Effector memory CD8-positive, alpha-beta T cell (primary cell): ENCODE measurements at regions not wholly inside any gene's neighbourhood (a gene's known extent, or its start where the extent isn't known, plus 50 kb on each side); places are given as distances from the start of the nearest gene placed in this dataset.
"Not testable (repeated sequence)": the region's sequence is repeated elsewhere in the genome, so short reads cannot be mapped to it uniquely, and the experiment has no call there.

Source experiments
- ATAC-seq: fragments of 150-1000 bp; cut with Tn5 transposase; replicated peaks from 2 replicates; pipeline ENCODE4 v1.10.0; 2021; ENCODE audit warnings: mild to moderate bottlenecking, moderate library complexity
- DNase-seq, 3 experiments: peaks; one replicate each; pipeline ENCODE4 v3.0.0; 2021
- H3K27ac Mint-ChIP-seq, 2 donors: one replicate each; pipeline ENCODE4 v1.8.0; 2022; ENCODE audit warnings: mild to moderate bottlenecking in 2 of 2, mixed read lengths in 2 of 2, moderate library complexity in 2 of 2
- H3K27me3 Mint-ChIP-seq, 2 donors: one replicate each; pipeline ENCODE4 v1.8.0; 2022; ENCODE audit warnings: mixed read lengths in 2 of 2
- H3K36me3 Mint-ChIP-seq: one replicate; pipeline ENCODE4 v1.8.0; 2022; ENCODE audit warnings: mild to moderate bottlenecking, moderate library complexity, mixed read lengths; ENCODE audit not compliant: insufficient read depth
- H3K4me1 Mint-ChIP-seq, 2 donors: one replicate each; pipeline ENCODE4 v1.8.0; 2022; ENCODE audit warnings: low read depth in 2 of 2, mixed read lengths in 2 of 2
- H3K4me3 Mint-ChIP-seq, 2 donors: one replicate each; pipeline ENCODE4 v1.8.0; 2022; ENCODE audit warnings: mild to moderate bottlenecking in 2 of 2, mixed read lengths in 2 of 2, moderate library complexity in 2 of 2
- H3K9me3 Mint-ChIP-seq, 2 donors: one replicate each; pipeline ENCODE4 v1.8.0; 2022; ENCODE audit warnings: mixed read lengths in 2 of 2

DNA sequence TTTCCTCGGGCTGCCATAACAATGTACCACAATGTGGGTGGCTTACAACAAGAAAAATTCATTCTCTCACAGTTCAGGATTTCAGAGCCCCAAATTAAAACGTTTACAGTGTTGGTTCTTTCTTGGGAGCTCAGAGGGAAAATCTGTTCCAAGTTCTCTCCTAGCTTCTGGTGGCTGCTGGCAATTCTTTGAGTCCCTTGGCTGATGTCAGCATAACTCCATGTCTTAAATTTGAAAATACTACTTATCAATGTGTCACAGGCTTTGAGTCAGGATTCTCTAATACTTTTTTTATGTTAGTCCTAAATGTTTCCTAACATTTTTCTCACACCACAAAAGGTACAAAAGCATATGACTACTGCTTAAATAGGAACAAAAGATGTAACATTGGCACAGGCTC lies 198.4 kb upstream of the ATXN7L3B start:
- ATAC-seq (no peak), DNase-seq (no peak)
- Mint-ChIP-seq H3K27me3 (no peaks in the 10 kb centered on the region), H3K4me3 (no peak overlapping the region), H3K27ac (no peak overlapping the region), H3K9me3 (no peaks in the 10 kb centered on the region), H3K4me1 (no peaks in the 10 kb centered on the region), H3K36me3 (no peaks in the 10 kb centered on the region)

- no peaks in the 10 kb centered on the region for H3K36me3 Mint-ChIP-seq
- ATAC-seq (no peak), DNase-seq (no peak)
- no peaks in the 10 kb centered on the region for H3K4me1 Mint-ChIP-seq
- peaks cover 0 to 9% of the 10 kb centered on the region in 2 donors for H3K9me3 Mint-ChIP-seq
- H3K27me3 Mint-ChIP-seq, result no peaks in the 10 kb centered on the region
- no peak overlapping the region for H3K4me3 Mint-ChIP-seq
- H3K27ac Mint-ChIP-seq, result no peak overlapping the region
Observed at GRCh38 chr12:74349925-74350324, 187.7 kb upstream of the ATXN7L3B start.

GRCh38 chr12:74365178-74365964 lies 172.3 kb upstream of the ATXN7L3B start:
- H3K4me3 Mint-ChIP-seq, result no peak overlapping the region

DNA sequence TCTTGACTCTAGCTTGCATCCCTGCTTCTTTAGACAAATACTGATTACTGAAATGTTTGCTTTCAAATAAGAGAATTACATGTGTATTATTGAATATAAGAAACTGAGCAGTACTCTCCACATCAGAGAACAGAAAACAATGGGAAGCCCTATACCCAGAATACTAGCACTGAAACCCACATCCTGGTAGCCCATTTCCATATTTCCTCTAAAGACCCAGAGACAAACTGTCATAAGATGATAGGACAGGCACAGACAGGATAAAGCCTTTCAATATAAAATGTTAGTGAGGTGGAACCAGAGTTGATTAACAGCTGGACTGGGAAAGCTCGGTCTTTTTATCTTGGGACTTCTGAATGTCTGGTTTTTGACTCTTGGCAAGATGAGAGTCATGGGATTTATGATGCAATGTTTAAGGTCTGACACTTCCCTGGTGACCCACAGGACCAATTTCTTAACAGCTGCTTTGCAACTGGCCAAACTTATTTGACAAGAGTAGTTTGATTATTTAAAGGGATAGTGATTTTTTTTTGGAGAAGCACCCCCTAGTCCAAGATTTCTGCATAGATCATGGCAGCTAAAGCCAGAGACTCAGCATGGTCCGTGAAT lies 166.9 kb upstream of the ATXN7L3B start:
- no peak overlapping the region for H3K4me3 Mint-ChIP-seq
- DNase-seq (no peak), ATAC-seq (no peak)
- H3K4me1 Mint-ChIP-seq, result no peaks in the 10 kb centered on the region
- H3K9me3 Mint-ChIP-seq, result no peaks in the 10 kb centered on the region
- H3K36me3 Mint-ChIP-seq, result no peaks in the 10 kb centered on the region
- peaks cover 0 to 2% of the 10 kb centered on the region in 2 donors for H3K27me3 Mint-ChIP-seq
- H3K27ac Mint-ChIP-seq, result no peak overlapping the region

More at GRCh38 chr12:74365178-74365964, 172.3 kb upstream of the ATXN7L3B start:
- no peak overlapping the region for H3K27ac Mint-ChIP-seq
- no peaks in the 10 kb centered on the region for H3K36me3 Mint-ChIP-seq
- ATAC-seq, result no peak
- H3K4me1 Mint-ChIP-seq, result peaks cover 0 to 3% of the 10 kb centered on the region in 2 donors
- DNase-seq, result no peak
- peaks cover 0 to 8% of the 10 kb centered on the region in 2 donors for H3K27me3 Mint-ChIP-seq
- no peaks in the 10 kb centered on the region for H3K9me3 Mint-ChIP-seq

DNA sequence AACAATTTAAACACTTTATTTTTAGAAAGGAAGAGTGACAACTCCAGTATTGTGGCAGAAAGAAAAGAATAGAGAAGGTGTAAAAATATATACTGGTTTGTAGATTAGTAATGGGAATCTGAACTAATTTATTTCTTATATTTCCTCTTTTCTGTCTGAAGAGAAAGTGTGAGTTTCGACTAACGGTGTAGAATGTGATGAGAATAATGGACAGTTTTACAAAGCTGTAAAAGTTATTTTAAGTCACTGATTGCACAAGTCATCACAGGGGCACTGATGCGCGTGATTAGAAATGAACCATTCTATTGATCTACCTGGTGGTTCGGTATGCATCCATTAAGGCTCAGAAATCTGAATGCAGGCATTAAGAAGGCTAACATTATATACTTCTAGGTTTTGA lies 158.5 kb upstream of the ATXN7L3B start:
- ATAC-seq, result no peak
- no peak for DNase-seq
- H3K27ac Mint-ChIP-seq, result no peak overlapping the region
- H3K4me3 Mint-ChIP-seq, result no peak overlapping the region
- no peaks in the 10 kb centered on the region for H3K4me1 Mint-ChIP-seq
- no peaks in the 10 kb centered on the region for H3K9me3 Mint-ChIP-seq
- no peaks in the 10 kb centered on the region for H3K27me3 Mint-ChIP-seq
- no peaks in the 10 kb centered on the region for H3K36me3 Mint-ChIP-seq

DNA sequence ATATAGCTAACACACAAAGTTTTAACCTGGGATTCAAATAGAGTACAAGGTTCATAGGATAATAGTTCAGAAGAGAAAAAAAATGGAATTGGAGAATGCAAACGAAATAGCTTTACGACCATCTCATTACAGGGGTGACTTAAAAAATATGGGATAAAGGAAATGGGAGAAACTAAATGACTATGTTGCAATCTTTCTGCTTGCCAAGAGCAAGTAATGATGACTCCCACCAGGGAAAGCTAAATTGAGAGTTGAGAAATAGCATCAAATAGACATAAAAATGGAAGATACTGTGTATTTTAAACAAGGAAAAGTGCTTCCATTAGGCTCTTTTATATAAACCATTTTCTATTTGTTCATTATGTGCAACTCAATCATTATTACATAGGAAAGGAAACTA lies 155.7 kb upstream of the ATXN7L3B start:
- no peak for DNase-seq
- Mint-ChIP-seq H3K4me1 (no peaks in the 10 kb centered on the region), H3K27ac (no peak overlapping the region), H3K9me3 (no peaks in the 10 kb centered on the region), H3K36me3 (no peaks in the 10 kb centered on the region), H3K4me3 (no peak overlapping the region), H3K27me3 (no peaks in the 10 kb centered on the region)
- no peak for ATAC-seq

DNA sequence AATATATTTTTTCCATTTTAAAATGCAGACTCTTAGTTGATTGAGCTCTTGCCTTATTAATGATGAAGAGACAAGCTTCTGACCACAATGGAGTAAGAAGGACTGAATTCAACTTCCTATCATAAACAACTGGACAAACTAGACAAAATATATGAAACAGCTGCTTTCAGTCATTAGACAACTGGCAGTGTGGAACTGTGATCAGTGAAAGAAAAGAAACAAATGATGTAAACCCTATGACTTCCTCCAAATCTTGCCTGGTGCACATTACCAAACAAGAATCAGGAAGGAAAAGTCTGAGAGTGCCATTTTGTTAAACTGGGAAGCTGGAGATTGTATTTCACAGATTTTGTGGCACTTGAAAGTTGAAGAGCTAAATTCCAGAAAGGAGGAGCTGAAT lies 154.7 kb upstream of the ATXN7L3B start:
- Mint-ChIP-seq H3K4me1 (no peaks in the 10 kb centered on the region), H3K27ac (no peak overlapping the region), H3K4me3 (no peak overlapping the region), H3K9me3 (no peaks in the 10 kb centered on the region), H3K36me3 (no peaks in the 10 kb centered on the region), H3K27me3 (no peaks in the 10 kb centered on the region)
- DNase-seq (no peak), ATAC-seq (no peak)

DNA sequence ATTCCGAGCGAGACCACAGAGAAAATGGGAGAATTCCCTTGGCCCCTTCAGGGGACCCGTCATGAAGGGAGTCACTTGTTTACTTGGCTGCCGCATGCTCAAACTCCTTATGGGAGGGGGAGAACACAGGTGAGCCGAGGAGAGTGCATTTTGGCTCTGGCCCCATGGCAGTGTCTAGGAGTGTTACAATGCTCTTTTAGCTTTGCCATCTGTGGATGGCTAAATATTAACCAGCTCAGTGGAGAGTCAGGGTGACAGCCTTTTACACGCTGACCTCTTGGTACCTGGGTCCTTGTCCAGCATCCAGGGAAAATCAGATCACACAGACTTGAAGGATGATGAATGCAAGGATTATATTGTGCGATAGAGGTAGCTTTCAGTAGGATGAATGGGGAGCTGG lies 146.4 kb upstream of the ATXN7L3B start:
- H3K36me3 Mint-ChIP-seq, result no peaks in the 10 kb centered on the region
- ATAC-seq (no peak), DNase-seq (no peak)
- no peak overlapping the region for H3K4me3 Mint-ChIP-seq
- H3K27ac Mint-ChIP-seq, result no peak overlapping the region
- no peaks in the 10 kb centered on the region for H3K9me3 Mint-ChIP-seq
- no peaks in the 10 kb centered on the region for H3K4me1 Mint-ChIP-seq
- H3K27me3 Mint-ChIP-seq, result no peaks in the 10 kb centered on the region

DNA sequence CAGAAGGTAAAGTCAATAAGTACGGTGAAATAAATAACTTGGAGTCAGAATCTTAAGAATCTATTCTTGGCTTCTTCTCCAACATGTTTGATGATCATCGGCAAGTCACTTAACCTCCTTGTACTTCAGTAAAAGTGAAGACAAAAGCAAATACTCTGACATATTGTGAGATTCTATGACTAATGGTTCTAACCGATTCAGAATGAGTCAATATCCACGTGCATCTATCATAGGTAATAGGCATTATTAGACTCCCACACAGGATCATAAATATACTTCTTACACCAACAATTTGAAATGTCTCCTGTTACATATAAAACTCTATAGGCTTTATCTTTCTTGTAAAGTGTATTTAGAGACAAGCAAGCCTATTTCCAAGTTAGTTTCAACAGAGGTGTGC lies 144.4 kb upstream of the ATXN7L3B start:
- Mint-ChIP-seq H3K9me3 (no peaks in the 10 kb centered on the region), H3K27me3 (no peaks in the 10 kb centered on the region), H3K4me3 (no peak overlapping the region), H3K27ac (no peak overlapping the region), H3K4me1 (no peaks in the 10 kb centered on the region), H3K36me3 (no peaks in the 10 kb centered on the region)
- no peak for ATAC-seq
- no peak for DNase-seq

- Mint-ChIP-seq H3K36me3 (no peaks in the 10 kb centered on the region), H3K27me3 (no peaks in the 10 kb centered on the region), H3K27ac (no peak overlapping the region), H3K4me1 (no peaks in the 10 kb centered on the region), H3K9me3 (no peaks in the 10 kb centered on the region), H3K4me3 (no peak overlapping the region)
- no peak for ATAC-seq
- DNase-seq, result no peak
Observed at GRCh38 chr12:74394647-74395046, 143.0 kb upstream of the ATXN7L3B start.

DNA sequence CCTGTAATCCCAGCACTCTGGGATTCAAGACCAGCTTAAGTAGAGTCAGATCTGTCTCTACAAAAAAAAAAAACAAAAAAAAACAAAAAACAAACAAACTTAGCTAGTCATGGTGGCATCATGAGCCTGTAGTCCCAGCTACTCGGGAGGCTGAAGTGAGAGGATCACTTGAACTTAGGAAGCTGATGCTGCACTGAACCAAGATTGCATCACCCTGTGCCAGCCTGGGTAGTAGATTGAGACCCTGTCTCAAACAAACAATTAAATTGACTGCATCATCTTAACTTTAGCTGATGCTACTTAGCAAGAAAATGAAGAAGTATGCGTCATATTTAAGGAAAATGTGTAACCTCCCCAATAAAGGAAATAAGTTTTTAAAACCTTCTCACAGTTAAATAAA lies 136.6 kb upstream of the ATXN7L3B start:
- ATAC-seq, result no peak
- H3K27ac Mint-ChIP-seq, result no peak overlapping the region
- no peaks in the 10 kb centered on the region for H3K4me1 Mint-ChIP-seq
- no peak for DNase-seq
- no peaks in the 10 kb centered on the region for H3K9me3 Mint-ChIP-seq
- H3K27me3 Mint-ChIP-seq, result no peaks in the 10 kb centered on the region
- H3K4me3 Mint-ChIP-seq, result no peak overlapping the region
- no peaks in the 10 kb centered on the region for H3K36me3 Mint-ChIP-seq

GRCh38 chr12:74401966-74402365 lies 135.7 kb upstream of the ATXN7L3B start:
- H3K36me3 Mint-ChIP-seq, result no peaks in the 10 kb centered on the region
- no peak overlapping the region for H3K4me3 Mint-ChIP-seq
- H3K4me1 Mint-ChIP-seq, result no peaks in the 10 kb centered on the region
- ATAC-seq (no peak), DNase-seq (no peak)
- no peak overlapping the region for H3K27ac Mint-ChIP-seq
- H3K9me3 Mint-ChIP-seq, result no peaks in the 10 kb centered on the region
- H3K27me3 Mint-ChIP-seq, result no peaks in the 10 kb centered on the region

- H3K9me3 Mint-ChIP-seq, H3K27me3 Mint-ChIP-seq, H3K27ac Mint-ChIP-seq: not testable (repeated sequence)
Observed at GRCh38 chr12:74403221-74403470, 134.5 kb upstream of the ATXN7L3B start.

GRCh38 chr12:74408601-74409166 lies 129.0 kb upstream of the ATXN7L3B start:
- peaks cover 0 to 5% of the 10 kb centered on the region in 2 donors for H3K27me3 Mint-ChIP-seq
- no peak overlapping the region for H3K27ac Mint-ChIP-seq
- H3K36me3 Mint-ChIP-seq, result no peaks in the 10 kb centered on the region
- no peak overlapping the region for H3K4me3 Mint-ChIP-seq
- H3K4me1 Mint-ChIP-seq, result no peaks in the 10 kb centered on the region
- no peak for DNase-seq
- no peaks in the 10 kb centered on the region for H3K9me3 Mint-ChIP-seq
- ATAC-seq, result no peak

More at GRCh38 chr12:74403221-74403470, 134.5 kb upstream of the ATXN7L3B start:
- H3K36me3 Mint-ChIP-seq, ATAC-seq, H3K4me1 Mint-ChIP-seq, DNase-seq, H3K4me3 Mint-ChIP-seq: not testable (repeated sequence)
